Vagina (tissue), 2 donors: ENCODE measurements at regions not wholly inside any gene's neighbourhood (a gene's known extent, or its start where the extent isn't known, plus 50 kb on each side); places are given as distances from the start of the nearest gene placed in this dataset.

Source experiments
- POLR2A ChIP-seq, 2 donors: fragments of 450-650 bp; IDR thresholded peaks; one replicate each; pipeline ENCODE4 v1.6.1; 2017; ENCODE audit warnings: antibody characterized with exemption in 2 of 2, mild to moderate bottlenecking in 2 of 2, moderate library complexity in 2 of 2
- POLR2AphosphoS5 ChIP-seq, 2 donors: sonication (generic); formaldehyde crosslinking; IDR thresholded peaks; one replicate each; pipeline ENCODE4 v1.9.0; 2017; ENCODE audit warnings: antibody characterized with exemption in 2 of 2, mild to moderate bottlenecking in 2 of 2, low read depth in 1 of 2; ENCODE audit not compliant: insufficient read depth in 1 of 2
- TF ChIP-seq, protein P1 (sequence below), 3 experiments: fragments of 450-650 bp in 2 of 3; fragments of 200-600 bp in 1 of 3; sonication (generic) in 1 of 3; IDR thresholded peaks; one replicate each; pipeline ENCODE4 v1.5.1; 2017 to 2019; ENCODE audit warnings: antibody characterized with exemption in 3 of 3, mild to moderate bottlenecking in 2 of 3, moderate library complexity in 2 of 3

DNA sequence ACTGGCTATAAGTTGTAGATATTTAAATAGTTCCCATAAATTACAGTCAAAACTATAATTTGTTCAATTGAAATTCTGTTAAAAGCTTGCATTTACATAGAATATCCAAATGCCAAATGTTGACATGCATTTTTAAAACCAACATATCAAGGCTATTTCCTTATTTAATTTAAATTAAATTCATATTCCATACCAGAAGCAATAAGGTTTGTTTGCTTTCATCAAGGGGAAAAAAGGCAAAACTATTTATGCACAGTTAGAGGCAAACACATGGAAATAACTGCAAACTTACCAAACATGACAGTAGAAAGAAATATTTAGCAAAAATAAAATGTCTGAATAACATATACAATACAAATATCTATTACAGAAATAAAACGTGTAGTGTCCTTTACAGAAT, 1581.2 kb upstream of the TENM4 start:
- TF ChIP-seq, protein P1, sequence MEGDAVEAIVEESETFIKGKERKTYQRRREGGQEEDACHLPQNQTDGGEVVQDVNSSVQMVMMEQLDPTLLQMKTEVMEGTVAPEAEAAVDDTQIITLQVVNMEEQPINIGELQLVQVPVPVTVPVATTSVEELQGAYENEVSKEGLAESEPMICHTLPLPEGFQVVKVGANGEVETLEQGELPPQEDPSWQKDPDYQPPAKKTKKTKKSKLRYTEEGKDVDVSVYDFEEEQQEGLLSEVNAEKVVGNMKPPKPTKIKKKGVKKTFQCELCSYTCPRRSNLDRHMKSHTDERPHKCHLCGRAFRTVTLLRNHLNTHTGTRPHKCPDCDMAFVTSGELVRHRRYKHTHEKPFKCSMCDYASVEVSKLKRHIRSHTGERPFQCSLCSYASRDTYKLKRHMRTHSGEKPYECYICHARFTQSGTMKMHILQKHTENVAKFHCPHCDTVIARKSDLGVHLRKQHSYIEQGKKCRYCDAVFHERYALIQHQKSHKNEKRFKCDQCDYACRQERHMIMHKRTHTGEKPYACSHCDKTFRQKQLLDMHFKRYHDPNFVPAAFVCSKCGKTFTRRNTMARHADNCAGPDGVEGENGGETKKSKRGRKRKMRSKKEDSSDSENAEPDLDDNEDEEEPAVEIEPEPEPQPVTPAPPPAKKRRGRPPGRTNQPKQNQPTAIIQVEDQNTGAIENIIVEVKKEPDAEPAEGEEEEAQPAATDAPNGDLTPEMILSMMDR (IDR thresholded peaks at IDR 0.05) = no peak
- TF ChIP-seq POLR2A (IDR thresholded peaks at IDR 0.05) = no peak
- no peak for TF ChIP-seq POLR2AphosphoS5 (IDR thresholded peaks at IDR 0.05; ENCODE audit: insufficient read depth in 1 of 2, low read depth in 1 of 2)
